ENCODE measurements at regions not wholly inside any gene's neighbourhood (a gene's known extent, or its start where the extent isn't known, plus 50 kb on each side); places are given as distances from the start of the nearest gene placed in this dataset.

DNA sequence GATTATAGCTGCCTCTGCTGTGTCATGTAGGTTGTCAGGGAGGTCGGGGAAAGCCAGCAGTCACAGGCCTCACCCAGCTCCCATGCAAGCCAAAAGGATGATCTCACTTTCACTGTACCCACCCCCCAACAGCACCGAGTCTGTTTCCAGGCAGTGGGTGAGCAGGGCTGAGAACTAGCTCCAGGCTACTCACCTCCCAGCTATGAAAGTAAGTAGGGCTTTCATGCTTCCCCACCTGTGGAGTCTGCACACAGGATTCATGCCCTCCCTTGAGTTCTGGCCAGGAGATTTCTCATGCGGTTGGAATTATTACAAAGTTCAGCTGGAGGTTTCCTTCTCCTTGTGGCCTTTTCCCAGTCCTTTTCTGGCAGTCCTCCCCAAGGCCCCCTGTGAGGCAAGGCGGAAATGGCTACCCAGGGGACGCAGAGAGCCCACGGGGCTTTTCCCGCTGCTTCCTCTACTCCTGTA lies 356.2 kb downstream of the SV2B start:
- Mint-ChIP-seq H3K9me3 (peaks cover 43% of the 10 kb centered on the region), H3K27ac (peak overlapping the region; percentile 33), H3K27me3 (ENCODE audit: low read depth, poor library complexity) (peaks cover 6% of the 10 kb centered on the region), H3K4me3 (no peak overlapping the region), H3K4me1 (peaks cover 8% of the 10 kb centered on the region), H3K36me3 (ENCODE audit: low read depth) (peaks cover 5% of the 10 kb centered on the region)
- TF ChIP-seq CTCF (IDR thresholded peaks at IDR 0.05) = no peak
- DNase-seq = no peak

DNA sequence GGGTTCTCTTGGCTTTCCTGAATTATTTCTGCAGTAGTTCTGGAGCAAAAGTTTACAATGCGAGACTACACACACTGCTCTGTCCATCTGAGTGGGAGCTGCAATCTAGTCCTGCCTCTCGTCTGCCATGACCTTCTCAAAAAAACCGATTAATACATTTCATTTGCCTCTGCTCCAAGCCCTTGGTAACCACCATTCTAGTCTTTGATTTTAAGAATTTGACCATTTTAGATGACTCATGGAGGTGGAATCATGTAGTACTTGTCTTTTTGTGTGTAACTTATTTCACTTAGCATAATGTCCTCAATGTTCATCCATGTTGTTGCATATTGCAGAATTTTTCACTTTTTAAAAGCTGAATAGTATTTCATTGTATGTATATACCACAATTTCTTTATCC lies 356.9 kb downstream of the SV2B start:
- Mint-ChIP-seq H3K27me3 (ENCODE audit: low read depth, poor library complexity) (peaks cover 6% of the 10 kb centered on the region), H3K36me3 (ENCODE audit: low read depth) (peaks cover 5% of the 10 kb centered on the region), H3K9me3 (peaks cover 36% of the 10 kb centered on the region), H3K4me3 (no peak overlapping the region), H3K27ac (no peak overlapping the region), H3K4me1 (peaks cover 8% of the 10 kb centered on the region)
- no peak for DNase-seq
- no peak for TF ChIP-seq CTCF (IDR thresholded peaks at IDR 0.05)

DNA sequence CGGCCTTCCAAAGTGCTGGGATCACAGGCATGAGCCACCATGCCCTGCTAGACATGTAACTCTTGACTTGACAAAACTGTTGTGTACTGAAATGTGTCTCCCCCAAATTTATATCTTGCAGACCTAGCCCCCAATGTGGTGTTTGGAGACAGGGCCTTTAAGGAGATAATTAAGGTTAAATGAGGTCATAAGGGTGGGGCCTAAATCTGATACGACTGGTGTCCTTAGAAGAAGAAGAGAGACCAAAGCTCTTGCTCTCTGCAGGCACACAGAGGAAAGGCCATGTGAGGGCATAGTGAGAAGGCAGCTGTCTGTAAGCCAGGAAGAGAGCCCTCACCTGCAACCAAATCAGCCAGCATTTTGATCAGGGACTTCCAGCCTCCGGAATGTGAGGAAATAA lies 361.3 kb downstream of the SV2B start:
- H3K27ac Mint-ChIP-seq = no peak overlapping the region

GRCh38 chr15:91465086-91465485 lies 365.0 kb downstream of the SV2B start:
- no peaks in the 10 kb centered on the region for H3K4me1 Mint-ChIP-seq
- no peak overlapping the region for H3K4me3 Mint-ChIP-seq
- H3K27me3 Mint-ChIP-seq (ENCODE audit: low read depth, poor library complexity) = peaks cover 6% of the 10 kb centered on the region
- H3K27ac Mint-ChIP-seq = no peak overlapping the region
- H3K9me3 Mint-ChIP-seq = no peaks in the 10 kb centered on the region
- no peaks in the 10 kb centered on the region for H3K36me3 Mint-ChIP-seq (ENCODE audit: low read depth)
- no peak for DNase-seq
- TF ChIP-seq CTCF (IDR thresholded peaks at IDR 0.05) = no peak

More for the DNA sequence above, 361.3 kb downstream of the SV2B start:
- peaks cover 12% of the 10 kb centered on the region for H3K27me3 Mint-ChIP-seq (ENCODE audit: low read depth, poor library complexity)
- H3K9me3 Mint-ChIP-seq = no peaks in the 10 kb centered on the region
- H3K4me3 Mint-ChIP-seq = no peak overlapping the region
- H3K4me1 Mint-ChIP-seq = peaks cover 8% of the 10 kb centered on the region
- no peak for TF ChIP-seq CTCF (IDR thresholded peaks at IDR 0.05)
- no peak for DNase-seq
- no peaks in the 10 kb centered on the region for H3K36me3 Mint-ChIP-seq (ENCODE audit: low read depth)

DNA sequence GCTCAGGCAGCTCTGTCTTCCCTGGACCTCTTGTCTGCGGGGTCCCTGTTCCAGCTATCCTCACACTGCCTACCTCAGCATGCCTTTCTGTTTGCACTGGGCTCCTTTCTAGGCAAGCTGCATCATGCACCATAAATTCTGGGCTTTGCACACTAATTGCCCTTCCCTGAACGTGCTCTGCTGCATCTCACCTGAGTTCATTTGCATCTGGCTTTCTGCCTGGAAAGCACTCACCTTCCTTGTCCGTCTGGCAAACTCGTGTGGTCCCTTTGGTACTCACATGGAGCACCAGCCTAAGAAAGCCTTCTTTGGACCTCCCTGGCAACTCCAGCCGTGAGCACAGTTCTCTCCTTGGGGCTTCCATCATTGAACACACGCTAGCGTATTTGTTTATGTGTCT lies 365.6 kb downstream of the SV2B start:
- no peak for TF ChIP-seq CTCF (IDR thresholded peaks at IDR 0.05)
- Mint-ChIP-seq H3K36me3 (ENCODE audit: low read depth) (no peaks in the 10 kb centered on the region), H3K9me3 (no peaks in the 10 kb centered on the region), H3K27ac (peak overlapping the region; percentile 18), H3K4me3 (no peak overlapping the region), H3K27me3 (ENCODE audit: low read depth, poor library complexity) (peaks cover 6% of the 10 kb centered on the region), H3K4me1 (no peaks in the 10 kb centered on the region)
- no peak for DNase-seq

- H3K27me3 Mint-ChIP-seq (ENCODE audit: low read depth, poor library complexity) = peaks cover 8% of the 10 kb centered on the region
- no peak overlapping the region for H3K4me3 Mint-ChIP-seq
- no peaks in the 10 kb centered on the region for H3K4me1 Mint-ChIP-seq
- no peaks in the 10 kb centered on the region for H3K9me3 Mint-ChIP-seq
- DNase-seq = no peak
- no peak overlapping the region for H3K27ac Mint-ChIP-seq
- no peak for TF ChIP-seq CTCF (IDR thresholded peaks at IDR 0.05)
- H3K36me3 Mint-ChIP-seq (ENCODE audit: low read depth) = no peaks in the 10 kb centered on the region
Observed at GRCh38 chr15:91468871-91469580, 369.0 kb downstream of the SV2B start.
